Liver (tissue), 7 donors: ENCODE measurements at regions not wholly inside any gene's neighbourhood (a gene's known extent, or its start where the extent isn't known, plus 50 kb on each side); places are given as distances from the start of the nearest gene placed in this dataset.

Source experiments
- DNase-seq: peaks from one replicate; pipeline ENCODE4 v3.0.0-alpha.2; 2017; ENCODE audit warnings: low spot score
- H3K27ac ChIP-seq, 2 donors: one replicate each; pipeline ENCODE4 v1.7.0; 2013; ENCODE audit warnings: inconsistent platforms in 2 of 2, low read length in 2 of 2, control low read depth in 1 of 2, low read depth in 1 of 2, mild to moderate bottlenecking in 1 of 2
- H3K27me3 ChIP-seq, 4 donors: one replicate each; pipeline versions ENCODE4 v1.6.1 to v1.7.0; 2013; ENCODE audit warnings: low read length in 3 of 4, inconsistent platforms in 1 of 4, mild to moderate bottlenecking in 1 of 4, moderate library complexity in 1 of 4; ENCODE audit not compliant: control insufficient read depth in 4 of 4, insufficient read depth in 4 of 4
- H3K36me3 ChIP-seq, 4 donors: one replicate each; pipeline versions ENCODE4 v1.6.1 to v1.7.0; 2013; ENCODE audit warnings: low read length in 3 of 4, mild to moderate bottlenecking in 3 of 4, low read depth in 1 of 4, moderate library complexity in 1 of 4; ENCODE audit not compliant: control insufficient read depth in 4 of 4, insufficient read depth in 3 of 4
- H3K4me1 ChIP-seq, 4 donors: one replicate each; pipeline versions ENCODE4 v1.6.1 to v1.7.0; 2013; ENCODE audit warnings: low read length in 3 of 4, mild to moderate bottlenecking in 3 of 4, moderate library complexity in 1 of 4; ENCODE audit not compliant: control insufficient read depth in 4 of 4, insufficient read depth in 4 of 4
- H3K4me3 ChIP-seq, 3 donors: one replicate each; pipeline versions ENCODE4 v1.6.1 to v1.7.0; 2013; ENCODE audit warnings: low read length in 3 of 3, control low read depth in 1 of 3, low read depth in 1 of 3, mild to moderate bottlenecking in 1 of 3
- H3K9ac ChIP-seq, 2 donors: one replicate each; pipeline ENCODE4 v1.7.0; 2013; ENCODE audit warnings: low read length in 2 of 2, mild to moderate bottlenecking in 2 of 2, moderate library complexity in 2 of 2, control low read depth in 1 of 2, low read depth in 1 of 2
- H3K9me3 ChIP-seq, 4 donors: one replicate each; pipeline versions ENCODE4 v1.6.1 to v1.7.0; 2013; ENCODE audit warnings: low read length in 3 of 4; ENCODE audit not compliant: control insufficient read depth in 4 of 4
- ATF3 ChIP-seq: IDR thresholded peaks from 2 replicates; pipeline ENCODE4 v1.6.1; 2016; ENCODE audit warnings: antibody characterized with exemption
- FOXA1 ChIP-seq: IDR thresholded peaks from 2 replicates; pipeline ENCODE4 v1.6.1; 2016; ENCODE audit warnings: antibody characterized with exemption
- GABPA ChIP-seq, 2 donors: IDR thresholded peaks in 1 of 2; conservative IDR thresholded peaks in 1 of 2; 2 replicates each; pipeline ENCODE4 v1.6.1; 2016; ENCODE audit warnings: antibody characterized with exemption in 2 of 2, mild to moderate bottlenecking in 1 of 2, moderate library complexity in 1 of 2
- HNF4G ChIP-seq: IDR thresholded peaks from 2 replicates; pipeline ENCODE4 v1.6.1; 2016; ENCODE audit warnings: antibody characterized with exemption
- MAX ChIP-seq: IDR thresholded peaks from 2 replicates; pipeline ENCODE4 v1.6.1; 2016; ENCODE audit warnings: antibody characterized with exemption
- RAD21 ChIP-seq, 2 donors: IDR thresholded peaks; 2 replicates each; pipeline ENCODE4 v1.6.1; 2016; ENCODE audit warnings: antibody characterized with exemption in 2 of 2, mild to moderate bottlenecking in 2 of 2
- REST ChIP-seq: IDR thresholded peaks from 2 replicates; pipeline ENCODE4 v1.6.1; 2016; ENCODE audit warnings: antibody characterized with exemption, mild to moderate bottlenecking
- RXRA ChIP-seq, 2 donors: IDR thresholded peaks; 2 replicates each; pipeline ENCODE4 v1.6.1; 2017 to 2018; ENCODE audit warnings: antibody characterized with exemption in 2 of 2, mild to moderate bottlenecking in 1 of 2
- SP1 ChIP-seq: IDR thresholded peaks from 2 replicates; pipeline ENCODE4 v1.6.1; 2018; ENCODE audit warnings: antibody characterized with exemption, mild to moderate bottlenecking
- TAF1 ChIP-seq: conservative IDR thresholded peaks from 2 replicates; pipeline ENCODE4 v1.6.1; 2016; ENCODE audit warnings: antibody characterized with exemption, mild to moderate bottlenecking
- YY1 ChIP-seq: IDR thresholded peaks from 2 replicates; pipeline ENCODE4 v1.6.1; 2016; ENCODE audit warnings: antibody characterized with exemption, mild to moderate bottlenecking
- ZBTB33 ChIP-seq: IDR thresholded peaks from 2 replicates; pipeline ENCODE4 v1.6.1; 2016; ENCODE audit warnings: antibody characterized with exemption
- WGBS: extraction: QIAGEN DNeasy Blood & Tissue Kit; methylation state at CpG from one replicate; pipeline ENCODE4 v1.1.7; 2013; 5-methylcytosine and 5-hydroxymethylcytosine counted together
- donor health status: healthy.
- donor health status: healthy.
- donor health status: healthy.
- donor health status: healthy.

- Histone ChIP-seq H3K36me3 (no peaks in the 10 kb centered on the region), H3K27ac (no peak overlapping the region), H3K4me3 (no peak overlapping the region), H3K27me3 (no peaks in the 10 kb centered on the region), H3K4me1 (no peaks in the 10 kb centered on the region), H3K9ac (no peak overlapping the region), H3K9me3 (peaks cover 0 to 4% (median 0%) of the 10 kb centered on the region in 4 donors)
- TF ChIP-seq SP1: no peak
- no peak for DNase-seq
- WGBS: 74% methylated on average over 11 of the region's 11 CpGs
Measured at GRCh38 chr5:3780907-3781306, 185.3 kb downstream of the IRX1 start.

- TF ChIP-seq HNF4G (no peak), RXRA (IDR thresholded peaks at IDR 0.05) (no peak), SP1 (no peak), FOXA1 (no peak), TAF1 (no peak), GABPA (IDR thresholded peaks at IDR 0.05 in 1 of 2, conservative IDR thresholded peaks at IDR 0.05 in 1 of 2) (no peak), ATF3 (no peak), REST (no peak), ZBTB33 (no peak), MAX (no peak), YY1 (no peak), RAD21 (IDR thresholded peaks at IDR 0.05) (no peak)
- Histone ChIP-seq H3K9ac (no peak overlapping the region), H3K4me3 (no peak overlapping the region), H3K27ac (no peak overlapping the region), H3K27me3 (no peaks in the 10 kb centered on the region), H3K36me3 (no peaks in the 10 kb centered on the region), H3K9me3 (peaks cover 0 to 4% (median 0%) of the 10 kb centered on the region in 4 donors), H3K4me1 (no peaks in the 10 kb centered on the region)
- no peak for DNase-seq
- 81% methylated on average over 2 of the region's 2 CpGs for WGBS
Measured at GRCh38 chr5:3784854-3785253, 189.2 kb downstream of the IRX1 start.

GRCh38 chr5:3786165-3786564 lies 190.5 kb downstream of the IRX1 start:
- peaks cover 0 to 4% (median under 1%) of the 10 kb centered on the region in 4 donors for H3K9me3 ChIP-seq
- no peak for DNase-seq
- TF ChIP-seq FOXA1 (no peak), RAD21 (IDR thresholded peaks at IDR 0.05) (no peak)
- H3K27me3 ChIP-seq: no peaks in the 10 kb centered on the region
- H3K4me1 ChIP-seq: no peaks in the 10 kb centered on the region
- H3K27ac ChIP-seq: no peak overlapping the region
- no peaks in the 10 kb centered on the region for H3K36me3 ChIP-seq
- 80% methylated on average over 2 of the region's 2 CpGs for WGBS
- no peak overlapping the region for H3K4me3 ChIP-seq
- H3K9ac ChIP-seq: no peak overlapping the region
